ENCODE measurements at regions not wholly inside any gene's neighbourhood (a gene's known extent, or its start where the extent isn't known, plus 50 kb on each side); places are given as distances from the start of the nearest gene placed in this dataset.
A peak's percentile ranks its signal among the peaks of the same experiment; 100 is the strongest.

- Histone ChIP-seq H3K36me3 (ENCODE audit: control insufficient read depth, insufficient read depth, low read length) (no peaks in the 10 kb centered on the region), H3K9me3 (ENCODE audit: control insufficient read depth, low read length) (no peaks in the 10 kb centered on the region), H3K4me1 (ENCODE audit: control insufficient read depth, insufficient read depth, low read length) (no peaks in the 10 kb centered on the region), H3K4me3 (ENCODE audit: low read length) (no peak overlapping the region), H3K27me3 (ENCODE audit: control insufficient read depth, insufficient read depth, low read length) (no peaks in the 10 kb centered on the region), H3K9ac (ENCODE audit: low read length) (no peak overlapping the region)
Observed at GRCh38 chr5:165602529-165602928, 2097.1 kb downstream of the MAT2B start.

- H3K4me1 ChIP-seq (ENCODE audit: control insufficient read depth, insufficient read depth, low read length): no peaks in the 10 kb centered on the region
- H3K4me3 ChIP-seq (ENCODE audit: low read length): no peak overlapping the region
- no peaks in the 10 kb centered on the region for H3K27me3 ChIP-seq (ENCODE audit: control insufficient read depth, insufficient read depth, low read length)
- H3K36me3 ChIP-seq (ENCODE audit: control insufficient read depth, insufficient read depth, low read length): no peaks in the 10 kb centered on the region
- no peaks in the 10 kb centered on the region for H3K9me3 ChIP-seq (ENCODE audit: control insufficient read depth, low read length)
- no peak overlapping the region for H3K9ac ChIP-seq (ENCODE audit: low read length)
Observed at GRCh38 chr5:165607026-165607425, 2101.6 kb downstream of the MAT2B start.

GRCh38 chr5:165609871-165610270 lies 2104.5 kb downstream of the MAT2B start:
- Histone ChIP-seq H3K4me3 (ENCODE audit: low read length) (no peak overlapping the region), H3K9me3 (ENCODE audit: control insufficient read depth, low read length) (no peaks in the 10 kb centered on the region), H3K36me3 (ENCODE audit: control insufficient read depth, insufficient read depth, low read length) (no peaks in the 10 kb centered on the region), H3K4me1 (ENCODE audit: control insufficient read depth, insufficient read depth, low read length) (no peaks in the 10 kb centered on the region), H3K27me3 (ENCODE audit: control insufficient read depth, insufficient read depth, low read length) (no peaks in the 10 kb centered on the region), H3K9ac (ENCODE audit: low read length) (no peak overlapping the region)

GRCh38 chr5:165616490-165617405 lies 2111.3 kb downstream of the MAT2B start:
- H3K27me3 ChIP-seq (ENCODE audit: control insufficient read depth, insufficient read depth, low read length): no peaks in the 10 kb centered on the region
- no peaks in the 10 kb centered on the region for H3K9me3 ChIP-seq (ENCODE audit: control insufficient read depth, low read length)
- H3K36me3 ChIP-seq (ENCODE audit: control insufficient read depth, insufficient read depth, low read length): no peaks in the 10 kb centered on the region
- H3K4me3 ChIP-seq (ENCODE audit: low read length): no peak overlapping the region
- no peaks in the 10 kb centered on the region for H3K4me1 ChIP-seq (ENCODE audit: control insufficient read depth, insufficient read depth, low read length)
- no peak overlapping the region for H3K9ac ChIP-seq (ENCODE audit: low read length)

GRCh38 chr5:165617491-165617890 lies 2112.1 kb downstream of the MAT2B start:
- Histone ChIP-seq H3K27me3 (ENCODE audit: control insufficient read depth, insufficient read depth, low read length) (no peaks in the 10 kb centered on the region), H3K9me3 (ENCODE audit: control insufficient read depth, low read length) (no peaks in the 10 kb centered on the region), H3K4me3 (ENCODE audit: low read length) (no peak overlapping the region), H3K9ac (ENCODE audit: low read length) (no peak overlapping the region), H3K4me1 (ENCODE audit: control insufficient read depth, insufficient read depth, low read length) (no peaks in the 10 kb centered on the region), H3K36me3 (ENCODE audit: control insufficient read depth, insufficient read depth, low read length) (no peaks in the 10 kb centered on the region)

GRCh38 chr5:165620394-165620793 lies 2115.0 kb downstream of the MAT2B start:
- Histone ChIP-seq H3K4me3 (ENCODE audit: low read length) (no peak overlapping the region), H3K27me3 (ENCODE audit: control insufficient read depth, insufficient read depth, low read length) (no peaks in the 10 kb centered on the region), H3K9me3 (ENCODE audit: control insufficient read depth, low read length) (no peaks in the 10 kb centered on the region), H3K36me3 (ENCODE audit: control insufficient read depth, insufficient read depth, low read length) (no peaks in the 10 kb centered on the region), H3K4me1 (ENCODE audit: control insufficient read depth, insufficient read depth, low read length) (no peaks in the 10 kb centered on the region), H3K9ac (ENCODE audit: low read length) (no peak overlapping the region)

DNA sequence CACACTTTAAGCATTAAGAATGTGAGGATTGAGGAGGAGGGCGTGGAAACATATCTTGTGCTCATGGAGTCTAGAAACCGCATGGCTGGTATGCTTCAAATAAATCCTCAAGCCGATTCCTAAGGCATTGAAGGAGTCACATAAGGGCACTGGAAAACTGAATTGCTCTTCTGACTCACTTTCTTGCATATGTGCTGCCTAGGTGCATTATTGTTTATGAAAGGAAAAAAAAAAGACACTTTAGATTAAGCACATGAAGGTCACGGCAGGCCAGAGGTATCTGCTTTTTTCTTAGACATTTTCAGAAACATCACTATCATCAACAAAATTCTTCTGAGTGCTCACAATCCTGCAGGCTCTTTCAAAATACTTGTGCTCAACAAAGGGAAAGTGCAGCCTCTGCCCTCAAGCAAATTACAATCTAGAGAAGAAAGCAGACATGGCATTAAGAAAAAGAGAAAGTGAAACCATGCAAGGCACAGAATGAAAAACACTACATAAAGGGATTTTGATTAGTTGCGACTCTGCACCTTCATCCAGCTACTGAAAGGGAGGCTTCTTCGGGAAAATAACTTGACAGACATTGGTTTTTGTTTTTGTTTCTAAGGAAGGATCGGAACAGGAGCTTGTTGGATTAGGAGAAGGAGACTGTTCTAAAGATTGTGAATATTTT lies 2117.6 kb downstream of the MAT2B start:
- H3K36me3 ChIP-seq (ENCODE audit: control insufficient read depth, insufficient read depth, low read length): no peaks in the 10 kb centered on the region
- H3K9ac ChIP-seq (ENCODE audit: low read length): peak overlapping the region; percentile 23
- H3K27me3 ChIP-seq (ENCODE audit: control insufficient read depth, insufficient read depth, low read length): no peaks in the 10 kb centered on the region
- H3K4me3 ChIP-seq (ENCODE audit: low read length): no peak overlapping the region
- no peaks in the 10 kb centered on the region for H3K4me1 ChIP-seq (ENCODE audit: control insufficient read depth, insufficient read depth, low read length)
- no peaks in the 10 kb centered on the region for H3K9me3 ChIP-seq (ENCODE audit: control insufficient read depth, low read length)

DNA sequence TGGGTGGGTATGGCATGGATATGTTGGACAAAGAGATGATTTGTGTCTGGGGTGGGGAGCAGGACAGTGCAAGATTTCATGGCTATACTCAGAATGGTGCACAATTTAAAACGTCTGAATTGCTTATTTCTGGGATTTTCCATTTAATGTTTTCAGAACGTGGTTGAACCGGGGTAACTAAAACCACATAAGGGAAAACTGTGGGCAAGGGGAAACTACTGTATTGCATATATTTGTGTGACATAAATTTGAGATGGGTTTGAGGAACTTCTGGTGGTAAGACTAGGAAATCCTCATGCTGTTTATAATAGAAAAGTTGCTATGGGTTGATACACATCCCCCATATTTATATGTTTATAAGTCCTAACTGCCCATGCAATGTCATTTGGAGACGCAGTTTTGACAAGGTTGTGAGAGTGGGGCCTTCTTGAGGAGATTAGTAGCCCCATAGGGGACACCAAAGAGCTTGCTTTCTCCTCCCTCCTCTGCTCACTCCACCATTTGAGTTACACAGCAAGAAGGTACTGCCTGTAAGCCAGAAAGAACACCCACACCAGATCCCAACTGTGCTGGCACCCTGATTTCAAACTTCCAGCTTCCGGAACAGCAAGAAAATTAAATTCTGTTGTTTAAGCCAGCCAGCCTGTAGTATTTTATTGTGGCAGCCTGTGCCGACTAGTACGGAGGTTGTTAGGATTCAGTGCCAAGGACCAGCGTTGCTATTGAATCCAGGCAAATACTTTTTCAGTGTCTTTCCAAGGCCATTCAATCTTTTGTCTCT lies 2118.9 kb downstream of the MAT2B start:
- Histone ChIP-seq H3K9ac (ENCODE audit: low read length) (no peak overlapping the region), H3K4me1 (ENCODE audit: control insufficient read depth, insufficient read depth, low read length) (no peaks in the 10 kb centered on the region), H3K9me3 (ENCODE audit: control insufficient read depth, low read length) (no peaks in the 10 kb centered on the region), H3K27me3 (ENCODE audit: control insufficient read depth, insufficient read depth, low read length) (no peaks in the 10 kb centered on the region), H3K36me3 (ENCODE audit: control insufficient read depth, insufficient read depth, low read length) (no peaks in the 10 kb centered on the region), H3K4me3 (ENCODE audit: low read length) (no peak overlapping the region)

GRCh38 chr5:165626161-165626560 lies 2120.7 kb downstream of the MAT2B start:
- Histone ChIP-seq H3K27me3 (ENCODE audit: control insufficient read depth, insufficient read depth, low read length) (no peaks in the 10 kb centered on the region), H3K9me3 (ENCODE audit: control insufficient read depth, low read length) (no peaks in the 10 kb centered on the region), H3K9ac (ENCODE audit: low read length) (no peak overlapping the region), H3K36me3 (ENCODE audit: control insufficient read depth, insufficient read depth, low read length) (no peaks in the 10 kb centered on the region), H3K4me1 (ENCODE audit: control insufficient read depth, insufficient read depth, low read length) (no peaks in the 10 kb centered on the region), H3K4me3 (ENCODE audit: low read length) (no peak overlapping the region)

DNA sequence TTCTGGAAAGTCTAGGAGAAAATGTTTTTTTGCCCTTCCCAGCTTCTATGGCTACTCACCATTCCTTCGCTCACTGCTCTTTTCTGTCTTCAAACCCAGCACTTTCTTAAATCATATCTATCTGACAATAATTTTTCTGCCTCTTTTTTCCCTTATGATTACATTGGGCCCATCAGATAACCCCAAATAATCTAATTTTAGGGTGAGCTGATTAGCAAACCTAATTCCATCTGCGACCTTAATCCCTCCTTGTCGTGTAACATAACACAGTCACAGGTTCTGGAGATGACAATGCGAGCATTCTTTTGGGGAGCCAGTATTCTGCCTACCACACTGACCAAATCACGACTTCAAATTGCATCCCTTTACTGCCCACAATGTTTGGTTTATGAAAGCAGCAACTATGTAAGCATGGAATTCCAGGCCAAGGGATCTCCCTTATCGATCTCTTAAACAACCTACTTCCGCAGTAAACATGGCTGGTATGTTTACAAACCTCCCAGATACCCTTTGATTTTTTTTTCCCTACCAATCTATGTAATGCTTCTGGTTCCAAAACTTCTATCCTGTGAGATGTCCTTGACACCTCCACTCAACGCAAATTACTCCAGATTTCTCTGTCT lies 2122.2 kb downstream of the MAT2B start:
- Histone ChIP-seq H3K4me1 (ENCODE audit: control insufficient read depth, insufficient read depth, low read length) (no peaks in the 10 kb centered on the region), H3K27me3 (ENCODE audit: control insufficient read depth, insufficient read depth, low read length) (no peaks in the 10 kb centered on the region), H3K36me3 (ENCODE audit: control insufficient read depth, insufficient read depth, low read length) (no peaks in the 10 kb centered on the region), H3K9me3 (ENCODE audit: control insufficient read depth, low read length) (no peaks in the 10 kb centered on the region), H3K9ac (ENCODE audit: low read length) (no peak overlapping the region), H3K4me3 (ENCODE audit: low read length) (no peak overlapping the region)

DNA sequence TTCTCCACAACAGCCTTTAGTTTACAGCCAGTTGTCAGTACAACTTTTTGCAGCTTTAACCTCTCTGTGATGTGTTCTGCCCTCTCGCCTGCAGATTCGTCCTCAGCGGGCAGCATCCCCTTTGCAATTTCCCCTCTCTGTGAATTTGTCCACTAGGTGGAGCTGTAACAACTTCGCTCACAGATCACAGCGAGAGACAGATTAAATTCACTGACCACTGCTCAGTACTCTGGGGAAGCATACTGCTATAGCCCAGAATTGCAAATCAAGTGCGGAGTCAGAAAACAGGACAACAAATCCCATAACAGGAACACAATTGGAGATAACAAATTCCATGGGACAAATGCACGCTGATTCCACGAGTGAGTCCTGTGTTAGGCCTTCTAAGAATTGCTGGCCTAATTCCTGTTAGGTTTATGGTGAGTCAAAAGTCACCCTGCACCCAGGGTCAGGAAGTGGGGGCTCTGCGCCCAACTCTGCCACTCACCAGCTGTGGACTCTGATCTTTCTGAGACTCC lies 2124.9 kb downstream of the MAT2B start:
- Histone ChIP-seq H3K36me3 (ENCODE audit: control insufficient read depth, insufficient read depth, low read length) (no peaks in the 10 kb centered on the region), H3K9ac (ENCODE audit: low read length) (no peak overlapping the region), H3K4me1 (ENCODE audit: control insufficient read depth, insufficient read depth, low read length) (no peaks in the 10 kb centered on the region), H3K27me3 (ENCODE audit: control insufficient read depth, insufficient read depth, low read length) (no peaks in the 10 kb centered on the region), H3K4me3 (ENCODE audit: low read length) (no peak overlapping the region), H3K9me3 (ENCODE audit: control insufficient read depth, low read length) (no peaks in the 10 kb centered on the region)

Data from mucosa of stomach (tissue), 1 donor.